ENCODE measurements at regions not wholly inside any gene's neighbourhood (a gene's known extent, or its start where the extent isn't known, plus 50 kb on each side); places are given as distances from the start of the nearest gene placed in this dataset.
"Not testable (repeated sequence)": the region's sequence is repeated elsewhere in the genome, so short reads cannot be mapped to it uniquely, and the experiment has no call there.

DNA sequence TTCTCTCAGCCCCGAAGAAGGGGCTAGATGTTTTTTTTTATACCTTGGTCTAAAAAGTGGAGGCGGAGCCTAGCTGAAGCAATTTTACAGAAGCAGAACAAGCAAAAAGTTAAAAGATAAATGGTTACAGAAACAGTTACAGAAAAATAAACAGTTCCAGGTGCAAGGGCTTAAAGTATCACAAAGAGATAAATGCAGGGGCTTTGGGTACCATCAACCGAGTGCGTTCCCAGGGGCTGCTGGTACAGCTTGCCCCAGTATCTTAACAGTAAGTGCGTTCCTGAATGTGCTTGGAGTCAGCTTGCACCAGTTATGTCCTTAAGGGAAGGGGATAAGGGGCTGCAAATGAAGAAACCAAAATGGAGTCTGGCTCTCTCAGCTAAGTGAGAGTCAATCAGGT lies 173.9 kb upstream of the MBL2 start:
- no peak overlapping the region for H3K23ac ChIP-seq (ENCODE audit: low read length in 2 of 2)
- no peak overlapping the region for H3K14ac ChIP-seq (ENCODE audit: low read length in 2 of 2)
- no peaks in the 10 kb centered on the region for H3K9me3 ChIP-seq (ENCODE audit: control insufficient read depth, low read length)
- 94% methylated on average over 4 of the region's 5 CpGs for WGBS
- no peaks in the 10 kb centered on the region for H3K4me1 ChIP-seq (ENCODE audit: control insufficient read depth, insufficient read depth, low read depth, low read length)
- no peak overlapping the region for H3K18ac ChIP-seq (ENCODE audit: low read depth in 1 of 2, low read length in 2 of 2)
- H2BK5ac ChIP-seq (ENCODE audit: low read depth, low read length, poor library complexity, severe bottlenecking): no peak overlapping the region
- no peak overlapping the region for H3K4me3 ChIP-seq (ENCODE audit: insufficient read depth in 1 of 2, low read depth in 1 of 2, low read length in 2 of 2)
- no peaks in the 10 kb centered on the region for H3K36me3 ChIP-seq (ENCODE audit: control insufficient read depth in 1 of 2, insufficient read depth in 2 of 2, low read depth in 1 of 2, low read length in 2 of 2)
- H3K27ac ChIP-seq (ENCODE audit: low read length, poor library complexity, severe bottlenecking): no peak overlapping the region
- H2BK120ac ChIP-seq (ENCODE audit: low read depth, low read length): no peak overlapping the region
- H2BK15ac ChIP-seq (ENCODE audit: low read depth, poor library complexity, severe bottlenecking): no peak overlapping the region
- no peak overlapping the region for H4K8ac ChIP-seq (ENCODE audit: low read length)
- no peak overlapping the region for H2BK12ac ChIP-seq (ENCODE audit: low read length in 2 of 2)
- no peak overlapping the region for H4K91ac ChIP-seq (ENCODE audit: low read length)
- no peak overlapping the region for H3K9ac ChIP-seq (ENCODE audit: low read length)
- DNase-seq: no peak
- no peak overlapping the region for H3K4me2 ChIP-seq (ENCODE audit: low read length, poor library complexity, severe bottlenecking)
- no peaks in the 10 kb centered on the region for H3K79me1 ChIP-seq (replicated peaks; ENCODE audit: low read length, poor library complexity, severe bottlenecking)
- peaks cover 0 to 12% of the 10 kb centered on the region in 2 experiments for H3K27me3 ChIP-seq (ENCODE audit: control insufficient read depth in 1 of 2, insufficient read depth in 1 of 2, low read length in 2 of 2)
- H3K4ac ChIP-seq (ENCODE audit: low read depth in 1 of 2, low read length in 2 of 2): no peak overlapping the region
- no peak overlapping the region for H2AK5ac ChIP-seq (ENCODE audit: low read length, severe bottlenecking)
- no peak overlapping the region for H2AFZ ChIP-seq (ENCODE audit: low read depth, low read length)

DNA sequence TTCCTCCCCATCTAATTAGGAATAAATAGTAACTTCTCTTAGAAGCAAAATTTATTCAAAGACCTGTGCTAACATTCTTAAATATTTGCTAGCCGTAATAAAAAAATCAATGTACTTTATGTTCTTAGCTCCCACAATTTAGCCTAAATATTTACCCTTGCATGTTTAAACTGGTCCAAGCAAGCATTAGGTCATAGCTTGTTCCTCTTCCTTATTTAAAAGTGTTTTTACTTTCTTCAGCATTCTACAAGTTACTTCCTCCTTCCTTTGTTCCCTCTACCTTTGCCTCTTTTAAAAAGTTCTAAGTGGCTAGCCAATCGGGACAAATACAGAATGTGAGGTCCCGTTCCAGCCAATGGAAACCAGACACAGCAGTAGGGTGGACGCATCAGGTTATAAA lies 172.9 kb upstream of the MBL2 start:
- H3K14ac ChIP-seq (ENCODE audit: low read length in 2 of 2): not testable (repeated sequence)
- WGBS: 87% methylated on average over 4 of the region's 4 CpGs

DNA sequence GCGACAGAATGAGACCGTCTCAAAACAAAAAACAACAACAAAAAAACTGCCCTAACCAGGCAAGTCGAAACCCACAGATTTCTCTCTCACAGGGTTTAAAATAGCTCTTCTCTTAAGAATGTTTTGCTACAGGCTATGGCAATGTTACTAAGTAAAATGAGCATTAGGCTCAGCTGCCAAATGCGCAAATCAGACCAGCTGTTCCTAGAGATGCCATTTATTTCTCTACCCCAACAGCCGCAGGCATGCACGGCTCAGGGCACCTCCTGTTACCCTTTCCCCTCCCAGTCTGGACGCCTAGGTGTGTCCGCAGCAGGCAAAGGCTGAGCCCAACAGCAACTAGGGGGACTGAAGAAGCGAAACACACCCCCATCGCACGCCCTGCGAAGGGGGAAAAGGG lies 168.3 kb upstream of the MBL2 start:
- no peak overlapping the region for H3K27ac ChIP-seq (ENCODE audit: low read length, poor library complexity, severe bottlenecking)
- H4K8ac ChIP-seq (ENCODE audit: low read length): no peak overlapping the region
- H3K4ac ChIP-seq (ENCODE audit: low read depth in 1 of 2, low read length in 2 of 2): peak overlapping the region in 1 of 2 experiments; percentile 15
- no peak for DNase-seq
- H3K18ac ChIP-seq (ENCODE audit: low read depth in 1 of 2, low read length in 2 of 2): no peak overlapping the region
- H2AK5ac ChIP-seq (ENCODE audit: low read length, severe bottlenecking): no peak overlapping the region
- no peak overlapping the region for H3K14ac ChIP-seq (ENCODE audit: low read length in 2 of 2)
- no peak overlapping the region for H2BK120ac ChIP-seq (ENCODE audit: low read depth, low read length)
- H3K79me1 ChIP-seq (replicated peaks; ENCODE audit: low read length, poor library complexity, severe bottlenecking): no peaks in the 10 kb centered on the region
- H2BK12ac ChIP-seq (ENCODE audit: low read length in 2 of 2): no peak overlapping the region
- H3K4me3 ChIP-seq (ENCODE audit: insufficient read depth in 1 of 2, low read depth in 1 of 2, low read length in 2 of 2): no peak overlapping the region
- H3K9me3 ChIP-seq (ENCODE audit: control insufficient read depth, low read length): no peaks in the 10 kb centered on the region
- no peak overlapping the region for H3K23ac ChIP-seq (ENCODE audit: low read length in 2 of 2)
- WGBS: 91% methylated on average over 9 of the region's 12 CpGs
- H3K4me2 ChIP-seq (ENCODE audit: low read length, poor library complexity, severe bottlenecking): no peak overlapping the region
- no peak overlapping the region for H2BK15ac ChIP-seq (ENCODE audit: low read depth, poor library complexity, severe bottlenecking)
- H2AFZ ChIP-seq (ENCODE audit: low read depth, low read length): no peak overlapping the region
- H3K9ac ChIP-seq (ENCODE audit: low read length): no peak overlapping the region
- H2BK5ac ChIP-seq (ENCODE audit: low read depth, low read length, poor library complexity, severe bottlenecking): no peak overlapping the region
- no peaks in the 10 kb centered on the region for H3K36me3 ChIP-seq (ENCODE audit: control insufficient read depth in 1 of 2, insufficient read depth in 2 of 2, low read depth in 1 of 2, low read length in 2 of 2)
- no peaks in the 10 kb centered on the region for H3K4me1 ChIP-seq (ENCODE audit: control insufficient read depth, insufficient read depth, low read depth, low read length)
- H3K27me3 ChIP-seq (ENCODE audit: control insufficient read depth in 1 of 2, insufficient read depth in 1 of 2, low read length in 2 of 2): no peaks in the 10 kb centered on the region
- H4K91ac ChIP-seq (ENCODE audit: low read length): no peak overlapping the region

More for the DNA sequence above, 172.9 kb upstream of the MBL2 start:
- not testable (repeated sequence) for DNase-seq; H2BK5ac ChIP-seq (ENCODE audit: low read depth, low read length, poor library complexity, severe bottlenecking); H3K27ac ChIP-seq (ENCODE audit: low read length, poor library complexity, severe bottlenecking); H3K23ac ChIP-seq (ENCODE audit: low read length in 2 of 2); H3K4ac ChIP-seq (ENCODE audit: low read depth in 1 of 2, low read length in 2 of 2); H4K8ac ChIP-seq (ENCODE audit: low read length); H3K79me1 ChIP-seq (replicated peaks; ENCODE audit: low read length, poor library complexity, severe bottlenecking); H2AK5ac ChIP-seq (ENCODE audit: low read length, severe bottlenecking); H3K4me3 ChIP-seq (ENCODE audit: insufficient read depth in 1 of 2, low read depth in 1 of 2, low read length in 2 of 2); H3K4me1 ChIP-seq (ENCODE audit: control insufficient read depth, insufficient read depth, low read depth, low read length); H2AFZ ChIP-seq (ENCODE audit: low read depth, low read length); H4K91ac ChIP-seq (ENCODE audit: low read length); H3K9ac ChIP-seq (ENCODE audit: low read length); H3K4me2 ChIP-seq (ENCODE audit: low read length, poor library complexity, severe bottlenecking); H2BK120ac ChIP-seq (ENCODE audit: low read depth, low read length); H3K18ac ChIP-seq (ENCODE audit: low read depth in 1 of 2, low read length in 2 of 2); H3K36me3 ChIP-seq (ENCODE audit: control insufficient read depth in 1 of 2, insufficient read depth in 2 of 2, low read depth in 1 of 2, low read length in 2 of 2); H3K9me3 ChIP-seq (ENCODE audit: control insufficient read depth, low read length); H2BK12ac ChIP-seq (ENCODE audit: low read length in 2 of 2); H2BK15ac ChIP-seq (ENCODE audit: low read depth, poor library complexity, severe bottlenecking)
- peaks cover 0 to 11% of the 10 kb centered on the region in 2 experiments for H3K27me3 ChIP-seq (ENCODE audit: control insufficient read depth in 1 of 2, insufficient read depth in 1 of 2, low read length in 2 of 2)

- Histone ChIP-seq H2AK5ac (ENCODE audit: low read length, severe bottlenecking) (no peak overlapping the region), H3K27me3 (ENCODE audit: control insufficient read depth in 1 of 2, insufficient read depth in 1 of 2, low read length in 2 of 2) (no peaks in the 10 kb centered on the region), H4K8ac (ENCODE audit: low read length) (peak overlapping the region; percentile 13), H3K9me3 (ENCODE audit: control insufficient read depth, low read length) (no peaks in the 10 kb centered on the region), H3K79me1 (replicated peaks; ENCODE audit: low read length, poor library complexity, severe bottlenecking) (no peaks in the 10 kb centered on the region), H3K27ac (ENCODE audit: low read length, poor library complexity, severe bottlenecking) (no peak overlapping the region), H4K91ac (ENCODE audit: low read length) (peak overlapping the region; percentile 61), H3K14ac (ENCODE audit: low read length in 2 of 2) (no peak overlapping the region), H3K4me3 (ENCODE audit: insufficient read depth in 1 of 2, low read depth in 1 of 2, low read length in 2 of 2) (no peak overlapping the region), H3K4ac (ENCODE audit: low read depth in 1 of 2, low read length in 2 of 2) (no peak overlapping the region), H3K4me2 (ENCODE audit: low read length, poor library complexity, severe bottlenecking) (no peak overlapping the region), H2BK5ac (ENCODE audit: low read depth, low read length, poor library complexity, severe bottlenecking) (no peak overlapping the region), H2BK12ac (ENCODE audit: low read length in 2 of 2) (no peak overlapping the region), H2AFZ (ENCODE audit: low read depth, low read length) (no peak overlapping the region), H3K9ac (ENCODE audit: low read length) (no peak overlapping the region), H3K36me3 (ENCODE audit: control insufficient read depth in 1 of 2, insufficient read depth in 2 of 2, low read depth in 1 of 2, low read length in 2 of 2) (no peaks in the 10 kb centered on the region), H2BK120ac (ENCODE audit: low read depth, low read length) (no peak overlapping the region), H3K18ac (ENCODE audit: low read depth in 1 of 2, low read length in 2 of 2) (no peak overlapping the region), H3K4me1 (ENCODE audit: control insufficient read depth, insufficient read depth, low read depth, low read length) (no peaks in the 10 kb centered on the region), H2BK15ac (ENCODE audit: low read depth, poor library complexity, severe bottlenecking) (no peak overlapping the region), H3K23ac (ENCODE audit: low read length in 2 of 2) (no peak overlapping the region)
- no peak for DNase-seq
- WGBS: 95% methylated on average over 12 of the region's 12 CpGs
Observed at GRCh38 chr10:52939894-52940293, 167.3 kb upstream of the MBL2 start.

All from mesenchymal stem cell (in vitro differentiated cells and primary cell).